ENCODE measurements at regions not wholly inside any gene's neighbourhood (a gene's known extent, or its start where the extent isn't known, plus 50 kb on each side); places are given as distances from the start of the nearest gene placed in this dataset.

DNA sequence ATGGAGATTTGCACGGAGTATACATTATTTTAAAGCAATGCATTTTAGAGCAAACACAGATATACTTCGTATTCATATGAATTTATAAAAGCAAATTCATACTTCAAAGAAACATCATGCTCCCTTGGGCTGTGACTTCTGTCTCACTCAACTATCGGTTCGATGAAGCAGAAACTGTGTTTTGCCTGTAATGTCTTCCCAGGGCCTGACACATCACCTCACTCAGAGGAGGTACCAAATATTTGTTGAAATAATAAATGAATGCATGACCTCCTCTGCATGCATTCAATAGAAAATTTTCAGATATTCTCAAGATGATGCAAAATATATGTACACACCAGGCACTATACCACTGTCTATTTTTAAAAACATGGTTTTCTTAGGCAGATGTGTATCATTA, 432.7 kb downstream of the EFNB2 start:
- no peaks in the 10 kb centered on the region for H3K79me1 ChIP-seq (ENCODE audit: low read depth in 1 of 2, low read length in 2 of 2)
- no TSS peak for BruUV-seq (replicated peaks)
- H3K4me1 ChIP-seq (ENCODE audit: control insufficient read depth, insufficient read depth, low read length), result peaks cover 9% of the 10 kb centered on the region
- no peak overlapping the region for H3K23ac ChIP-seq (ENCODE audit: low read depth, low read length)
- CTCF ChIA-PET, result interaction anchor here (1.1 kb wide), 1 partner anchor 21 kb away, joined by 3 read pairs; no protein-coding TSS in a partner anchor
- no peak overlapping the region for H4K5ac ChIP-seq (ENCODE audit: low read depth, low read length)
- DNase-seq (no peak), ATAC-seq (ENCODE audit: low read depth) (no peak)
- H2BK120ac ChIP-seq (ENCODE audit: low read depth, low read length), result 0 out of 2 replicates have a peak overlapping the region, but pooled peaks have one; percentile 63
- H3K18ac ChIP-seq (ENCODE audit: low read depth, low read length), result peak overlapping the region; percentile 53; the same call in 1 of the 2 replicates
- no peaks in the 10 kb centered on the region for H3K36me3 ChIP-seq (ENCODE audit: control insufficient read depth, insufficient read depth, low read length)
- H3K27ac ChIP-seq (ENCODE audit: insufficient read depth, low read length), result no peak overlapping the region
- peaks cover 7% of the 10 kb centered on the region for H3K9me1 ChIP-seq (ENCODE audit: insufficient read depth, low read length)
- H2BK20ac ChIP-seq (ENCODE audit: low read depth, low read length), result peak overlapping the region; percentile 57
- in situ Hi-C loops (cut with MboI; ENCODE audit: low sequenced_read_pairs), result no loop called here
- H2AK5ac ChIP-seq (ENCODE audit: low read depth, low read length), result no peak overlapping the region
- no peak overlapping the region for H2AK9ac ChIP-seq (replicated peaks; ENCODE audit: low read depth, low read length, poor library complexity)
- no CpG with 5 or more reads among the region's 4 CpGs for WGBS, 2 experiments (ENCODE audit: extremely low coverage in 2 of 2, insufficient read length in 1 of 2)
- H4K91ac ChIP-seq (ENCODE audit: insufficient read depth, low read depth, low read length), result no peak overlapping the region
- H2AFZ ChIP-seq (replicated peaks; ENCODE audit: low read length, poor library complexity), result no peak overlapping the region
- no peaks in the 10 kb centered on the region for H4K20me1 ChIP-seq (ENCODE audit: insufficient read depth, low read length)
- POLR2A ChIA-PET (ENCODE audit: unreplicated experiment), result no interaction called here
- intact Hi-C loops (cut with micrococcal nuclease), result no loop called here
- H3K14ac ChIP-seq (replicated peaks; ENCODE audit: low read depth, low read length), result 0 out of 2 replicates have a peak overlapping the region, but pooled peaks have one; percentile 43
- no peaks in the 10 kb centered on the region for H3K27me3 ChIP-seq (ENCODE audit: control insufficient read depth, insufficient read depth, low read length)
- H3K4me2 ChIP-seq (ENCODE audit: low read depth, low read length), result no peak overlapping the region
- dilution Hi-C loops (cut with HindIII; ENCODE audit: low sequenced_read_pairs, unreplicated experiment), result no loop called here
- TF ChIP-seq FOS (IDR thresholded peaks at IDR 0.05; ENCODE audit: low read depth, low read length), result no peak
- TF ChIP-seq, protein P1, sequence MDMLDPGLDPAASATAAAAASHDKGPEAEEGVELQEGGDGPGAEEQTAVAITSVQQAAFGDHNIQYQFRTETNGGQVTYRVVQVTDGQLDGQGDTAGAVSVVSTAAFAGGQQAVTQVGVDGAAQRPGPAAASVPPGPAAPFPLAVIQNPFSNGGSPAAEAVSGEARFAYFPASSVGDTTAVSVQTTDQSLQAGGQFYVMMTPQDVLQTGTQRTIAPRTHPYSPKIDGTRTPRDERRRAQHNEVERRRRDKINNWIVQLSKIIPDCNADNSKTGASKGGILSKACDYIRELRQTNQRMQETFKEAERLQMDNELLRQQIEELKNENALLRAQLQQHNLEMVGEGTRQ (IDR thresholded peaks at IDR 0.05; ENCODE audit: low read depth, low read length), result no peak
- H3K4ac ChIP-seq (ENCODE audit: low read depth, low read length), result peak overlapping the region; percentile 63; the same call in 1 of the 2 replicates
- no peak overlapping the region for H3K9ac ChIP-seq (ENCODE audit: low read depth, low read length)
- no peak overlapping the region; a peak in 2 of 4 replicates for H4K8ac ChIP-seq (ENCODE audit: low read depth in 2 of 2, low read length in 2 of 2)
- no peak overlapping the region for H2BK5ac ChIP-seq (ENCODE audit: low read depth, low read length, poor library complexity, severe bottlenecking)
- no peak overlapping the region for H3K56ac ChIP-seq (ENCODE audit: extremely low read depth, insufficient read depth, low read length)
- H2BK15ac ChIP-seq (ENCODE audit: low read depth, low read length), result no peak overlapping the region; the same call in 2 of the 3 replicates
- no peak overlapping the region for H3K4me3 ChIP-seq (ENCODE audit: insufficient read depth, low read depth, low read length)
- H3K9me3 ChIP-seq (ENCODE audit: control insufficient read depth, insufficient read depth, low read length), result no peaks in the 10 kb centered on the region

All from IMR-90 (cell line).